WERI-Rb-1 (cell line): ENCODE measurements at regions not wholly inside any gene's neighbourhood (a gene's known extent, or its start where the extent isn't known, plus 50 kb on each side); places are given as distances from the start of the nearest gene placed in this dataset.
"Not testable (repeated sequence)": the region's sequence is repeated elsewhere in the genome, so short reads cannot be mapped to it uniquely, and the experiment has no call there.

Experiments
- DNase-seq: peaks from one replicate; pipeline ENCODE4 v3.0.0-alpha.2; 2020
- H3K27ac ChIP-seq: fragments of 250-450 bp; sonication (Bioruptor Pico); 2 replicates; pipeline ENCODE4 v1.5.1; 2020; ENCODE audit warnings: mild to moderate bottlenecking, moderate library complexity
- H3K27me3 ChIP-seq: fragments of 250-450 bp; sonication (Bioruptor Pico); 2 replicates; pipeline ENCODE4 v1.5.1; 2021; ENCODE audit warnings: mild to moderate bottlenecking, low read depth, moderate library complexity; ENCODE audit not compliant: insufficient read depth, severe bottlenecking
- H3K36me3 ChIP-seq: fragments of 250-450 bp; sonication (Bioruptor Pico); 2 replicates; pipeline ENCODE4 v1.5.1; 2020; ENCODE audit warnings: mild to moderate bottlenecking, moderate library complexity
- H3K4me3 ChIP-seq: 2 replicates; pipeline ENCODE4 v1.5.1; 2011; ENCODE audit warnings: low read depth, mild to moderate bottlenecking, control low read depth, low read length
- H3K9me3 ChIP-seq: fragments of 250-450 bp; sonication (Bioruptor Pico); 2 replicates; pipeline ENCODE4 v1.5.1; 2021; ENCODE audit warnings: mild to moderate bottlenecking, moderate library complexity; ENCODE audit not compliant: severe bottlenecking
- TF ChIP-seq, protein P1 (sequence below): IDR thresholded peaks from 2 replicates; pipeline ENCODE4 v1.5.1; 2011; ENCODE audit warnings: low read depth, mild to moderate bottlenecking, control low read depth, inconsistent platforms, low read length

GRCh38 chr5:25006237-25006636, 361.5 kb upstream of the CDH10 start:
- H3K27ac ChIP-seq, result no peak overlapping the region
- H3K4me3 ChIP-seq, result no peak overlapping the region
- no peaks in the 10 kb centered on the region for H3K36me3 ChIP-seq
- H3K27me3 ChIP-seq, result no peaks in the 10 kb centered on the region
- no peaks in the 10 kb centered on the region for H3K9me3 ChIP-seq
- DNase-seq, result no peak
- TF ChIP-seq, protein P1, sequence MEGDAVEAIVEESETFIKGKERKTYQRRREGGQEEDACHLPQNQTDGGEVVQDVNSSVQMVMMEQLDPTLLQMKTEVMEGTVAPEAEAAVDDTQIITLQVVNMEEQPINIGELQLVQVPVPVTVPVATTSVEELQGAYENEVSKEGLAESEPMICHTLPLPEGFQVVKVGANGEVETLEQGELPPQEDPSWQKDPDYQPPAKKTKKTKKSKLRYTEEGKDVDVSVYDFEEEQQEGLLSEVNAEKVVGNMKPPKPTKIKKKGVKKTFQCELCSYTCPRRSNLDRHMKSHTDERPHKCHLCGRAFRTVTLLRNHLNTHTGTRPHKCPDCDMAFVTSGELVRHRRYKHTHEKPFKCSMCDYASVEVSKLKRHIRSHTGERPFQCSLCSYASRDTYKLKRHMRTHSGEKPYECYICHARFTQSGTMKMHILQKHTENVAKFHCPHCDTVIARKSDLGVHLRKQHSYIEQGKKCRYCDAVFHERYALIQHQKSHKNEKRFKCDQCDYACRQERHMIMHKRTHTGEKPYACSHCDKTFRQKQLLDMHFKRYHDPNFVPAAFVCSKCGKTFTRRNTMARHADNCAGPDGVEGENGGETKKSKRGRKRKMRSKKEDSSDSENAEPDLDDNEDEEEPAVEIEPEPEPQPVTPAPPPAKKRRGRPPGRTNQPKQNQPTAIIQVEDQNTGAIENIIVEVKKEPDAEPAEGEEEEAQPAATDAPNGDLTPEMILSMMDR, result no peak

DNA sequence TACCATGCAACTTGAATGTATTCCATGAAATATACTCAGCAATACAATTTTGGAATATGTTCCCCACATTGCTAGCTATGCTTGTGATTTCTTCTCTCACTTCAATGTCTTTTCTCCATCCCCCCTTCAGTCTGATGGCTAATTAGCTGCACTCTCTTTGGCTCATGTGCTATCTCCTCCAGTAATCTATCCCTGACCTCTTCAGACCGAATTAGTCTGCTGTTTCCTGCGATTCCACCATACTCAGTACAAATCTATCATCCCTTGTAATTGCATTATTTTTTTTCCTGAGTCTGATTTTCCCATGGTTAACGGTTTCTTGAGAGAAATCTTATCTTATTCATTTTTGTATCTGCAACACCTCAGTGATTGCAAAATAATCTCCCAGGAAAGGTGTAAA, 360.7 kb upstream of the CDH10 start:
- Histone ChIP-seq H3K27me3 (no peaks in the 10 kb centered on the region), H3K4me3 (no peak overlapping the region), H3K9me3 (no peaks in the 10 kb centered on the region), H3K36me3 (no peaks in the 10 kb centered on the region), H3K27ac (no peak overlapping the region)
- TF ChIP-seq, protein P1, result no peak
- DNase-seq, result no peak

DNA sequence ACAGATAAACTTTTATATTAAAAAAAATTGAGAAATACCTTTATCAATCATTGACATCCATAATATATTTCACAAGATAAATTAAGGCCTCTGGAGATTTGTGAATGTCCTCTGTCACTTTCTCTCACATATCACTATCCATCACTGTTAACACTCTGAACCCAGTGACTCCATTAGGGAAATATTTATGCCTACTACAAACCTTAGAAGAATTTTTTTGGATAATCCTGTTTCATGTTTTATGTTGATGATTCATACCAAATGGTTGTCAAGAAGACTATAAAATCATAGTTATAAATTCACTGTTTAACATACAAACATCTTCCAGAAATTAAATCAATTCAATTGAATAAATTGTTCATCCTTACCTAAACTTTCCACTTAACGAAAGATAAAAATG, 357.6 kb upstream of the CDH10 start:
- DNase-seq, result no peak
- no peaks in the 10 kb centered on the region for H3K27me3 ChIP-seq
- TF ChIP-seq, protein P1, result no peak
- no peak overlapping the region for H3K27ac ChIP-seq
- no peaks in the 10 kb centered on the region for H3K36me3 ChIP-seq
- H3K9me3 ChIP-seq, result no peaks in the 10 kb centered on the region
- no peak overlapping the region for H3K4me3 ChIP-seq

GRCh38 chr5:24999732-25000131, 355.0 kb upstream of the CDH10 start:
- TF ChIP-seq, protein P1, result no peak
- Histone ChIP-seq H3K36me3 (no peaks in the 10 kb centered on the region), H3K9me3 (no peaks in the 10 kb centered on the region), H3K4me3 (no peak overlapping the region), H3K27me3 (no peaks in the 10 kb centered on the region), H3K27ac (no peak overlapping the region)
- DNase-seq, result no peak

DNA sequence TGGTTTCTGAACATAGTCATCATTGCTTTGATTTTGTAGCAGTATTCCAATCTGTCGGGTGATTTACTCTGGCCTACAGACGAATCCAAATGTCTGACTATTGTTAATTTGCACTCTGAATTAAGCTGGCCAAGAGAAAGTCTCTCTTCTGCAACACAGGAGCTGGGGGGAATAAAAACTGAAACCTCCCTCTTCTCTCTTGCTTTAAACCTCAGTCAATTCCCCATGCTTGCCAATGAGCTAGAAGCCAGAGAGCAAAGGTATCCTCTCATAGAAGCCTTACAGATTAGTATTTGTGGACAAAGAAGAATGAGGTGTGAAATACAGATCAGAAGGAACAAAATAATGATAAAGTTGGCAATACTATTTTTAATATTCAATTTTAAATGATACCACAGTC, 353.9 kb upstream of the CDH10 start:
- Histone ChIP-seq H3K27me3 (no peaks in the 10 kb centered on the region), H3K27ac (no peak overlapping the region), H3K4me3 (no peak overlapping the region), H3K36me3 (no peaks in the 10 kb centered on the region), H3K9me3 (no peaks in the 10 kb centered on the region)
- TF ChIP-seq, protein P1, result no peak
- no peak for DNase-seq

DNA sequence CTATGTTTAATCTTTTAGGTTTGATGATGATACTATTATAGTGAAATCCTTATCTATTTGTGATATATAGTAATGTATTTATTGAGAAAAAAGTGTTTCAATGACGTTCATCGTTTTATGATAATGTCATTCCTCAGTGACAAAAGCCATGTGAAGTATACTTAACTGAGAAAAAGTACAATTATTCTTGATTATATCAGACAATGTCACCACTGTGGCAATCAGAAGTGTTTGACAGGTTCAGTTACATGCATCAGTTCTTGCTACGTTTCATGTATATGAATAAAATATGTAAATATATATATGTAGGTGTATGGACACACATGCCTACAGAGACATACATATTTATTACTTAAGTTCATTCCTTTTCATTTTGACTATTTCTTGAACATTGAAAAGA, 341.5 kb upstream of the CDH10 start:
- no peak for DNase-seq
- TF ChIP-seq, protein P1, result no peak
- Histone ChIP-seq H3K27ac (no peak overlapping the region), H3K27me3 (no peaks in the 10 kb centered on the region), H3K9me3 (no peaks in the 10 kb centered on the region), H3K4me3 (no peak overlapping the region), H3K36me3 (no peaks in the 10 kb centered on the region)

- H3K4me3 ChIP-seq, H3K27me3 ChIP-seq, H3K36me3 ChIP-seq, DNase-seq, H3K27ac ChIP-seq, H3K9me3 ChIP-seq: not testable (repeated sequence)
Observed at GRCh38 chr5:24978552-24978951, 333.8 kb upstream of the CDH10 start.
